Testis (tissue), 2 donors: ENCODE measurements at regions not wholly inside any gene's neighbourhood (a gene's known extent, or its start where the extent isn't known, plus 50 kb on each side); places are given as distances from the start of the nearest gene placed in this dataset.

Experiments
- DNase-seq: peaks from one replicate; pipeline ENCODE4 v3.0.0-alpha.2; 2019
- H3K27ac ChIP-seq, 2 donors: fragments of 200-600 bp; sonication (generic); one replicate each; pipeline ENCODE4 v1.5.1; 2019
- H3K27me3 ChIP-seq: fragments of 200-600 bp; sonication (generic); one replicate; pipeline ENCODE4 v1.5.1; 2019
- H3K36me3 ChIP-seq: fragments of 200-600 bp; sonication (generic); one replicate; pipeline ENCODE4 v1.5.1; 2017; ENCODE audit warnings: low read depth; ENCODE audit errors: missing control alignments
- H3K4me1 ChIP-seq: fragments of 200-600 bp; sonication (generic); one replicate; pipeline ENCODE4 v1.5.1; 2019
- H3K4me3 ChIP-seq, 2 donors: fragments of 200-600 bp; sonication (generic); one replicate each; pipeline ENCODE4 v1.5.1; 2017 to 2019
- H3K9me3 ChIP-seq: fragments of 200-600 bp; sonication (generic); one replicate; pipeline ENCODE4 v1.5.1; 2017
- POLR2A ChIP-seq: fragments of 450-650 bp; IDR thresholded peaks from one replicate; pipeline ENCODE4 v1.6.1; 2017; ENCODE audit warnings: antibody characterized with exemption, mild to moderate bottlenecking, moderate library complexity
- WGBS, 2 donors: methylation state at CpG; one replicate each; pipeline ENCODE4 v1.1.5; 2018; 5-methylcytosine and 5-hydroxymethylcytosine counted together
- intact Hi-C: fragments of 100-400 bp; cut with DNase I; formaldehyde crosslinking; loops from one replicate; pipeline ENCODE4 v1.15.1; 2023; ENCODE audit warnings: low total_unique reads
- TF ChIP-seq, protein P1 (sequence below), 3 experiments: fragments of 450-650 bp in 2 of 3; fragments of 200-600 bp in 1 of 3; sonication (generic) in 1 of 3; IDR thresholded peaks; one replicate each; pipeline ENCODE4 v1.5.1; 2016 to 2019; ENCODE audit warnings: antibody characterized with exemption in 3 of 3, mild to moderate bottlenecking in 2 of 3, moderate library complexity in 1 of 3

GRCh38 chr7:18353339-18353738 is 142.2 kb upstream of the HDAC9 start:
- Histone ChIP-seq H3K9me3 (no peaks in the 10 kb centered on the region), H3K4me3 (no peak overlapping the region), H3K4me1 (no peaks in the 10 kb centered on the region), H3K36me3 (no peaks in the 10 kb centered on the region), H3K27me3 (no peaks in the 10 kb centered on the region), H3K27ac (no peak overlapping the region)
- DNase-seq, result no peak
- intact Hi-C loops, result loop anchor here (10.0 kb wide), 1 partner anchor 221 kb away; no protein-coding TSS in a partner anchor
- no peak for TF ChIP-seq POLR2A
- TF ChIP-seq, protein P1, sequence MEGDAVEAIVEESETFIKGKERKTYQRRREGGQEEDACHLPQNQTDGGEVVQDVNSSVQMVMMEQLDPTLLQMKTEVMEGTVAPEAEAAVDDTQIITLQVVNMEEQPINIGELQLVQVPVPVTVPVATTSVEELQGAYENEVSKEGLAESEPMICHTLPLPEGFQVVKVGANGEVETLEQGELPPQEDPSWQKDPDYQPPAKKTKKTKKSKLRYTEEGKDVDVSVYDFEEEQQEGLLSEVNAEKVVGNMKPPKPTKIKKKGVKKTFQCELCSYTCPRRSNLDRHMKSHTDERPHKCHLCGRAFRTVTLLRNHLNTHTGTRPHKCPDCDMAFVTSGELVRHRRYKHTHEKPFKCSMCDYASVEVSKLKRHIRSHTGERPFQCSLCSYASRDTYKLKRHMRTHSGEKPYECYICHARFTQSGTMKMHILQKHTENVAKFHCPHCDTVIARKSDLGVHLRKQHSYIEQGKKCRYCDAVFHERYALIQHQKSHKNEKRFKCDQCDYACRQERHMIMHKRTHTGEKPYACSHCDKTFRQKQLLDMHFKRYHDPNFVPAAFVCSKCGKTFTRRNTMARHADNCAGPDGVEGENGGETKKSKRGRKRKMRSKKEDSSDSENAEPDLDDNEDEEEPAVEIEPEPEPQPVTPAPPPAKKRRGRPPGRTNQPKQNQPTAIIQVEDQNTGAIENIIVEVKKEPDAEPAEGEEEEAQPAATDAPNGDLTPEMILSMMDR (IDR thresholded peaks at IDR 0.05), result no peak
- 83 to 95% methylated on average over 3 of the region's 3 CpGs for WGBS, 2 donors

- Histone ChIP-seq H3K27me3 (no peaks in the 10 kb centered on the region), H3K4me3 (no peak overlapping the region), H3K36me3 (no peaks in the 10 kb centered on the region), H3K4me1 (no peaks in the 10 kb centered on the region), H3K27ac (no peak overlapping the region), H3K9me3 (no peaks in the 10 kb centered on the region)
- no peak for TF ChIP-seq POLR2A
- TF ChIP-seq, protein P1 (IDR thresholded peaks at IDR 0.05), result no peak
- 81 to 86% methylated on average over 6 of the region's 6 CpGs for WGBS, 2 donors
- intact Hi-C loops, result loop anchor here (10.0 kb wide), 1 partner anchor 220 kb away; no protein-coding TSS in a partner anchor
- no peak for DNase-seq
These were observed 141.2 kb upstream of the HDAC9 start for GRCh38 chr7:18354108-18355085.

DNA sequence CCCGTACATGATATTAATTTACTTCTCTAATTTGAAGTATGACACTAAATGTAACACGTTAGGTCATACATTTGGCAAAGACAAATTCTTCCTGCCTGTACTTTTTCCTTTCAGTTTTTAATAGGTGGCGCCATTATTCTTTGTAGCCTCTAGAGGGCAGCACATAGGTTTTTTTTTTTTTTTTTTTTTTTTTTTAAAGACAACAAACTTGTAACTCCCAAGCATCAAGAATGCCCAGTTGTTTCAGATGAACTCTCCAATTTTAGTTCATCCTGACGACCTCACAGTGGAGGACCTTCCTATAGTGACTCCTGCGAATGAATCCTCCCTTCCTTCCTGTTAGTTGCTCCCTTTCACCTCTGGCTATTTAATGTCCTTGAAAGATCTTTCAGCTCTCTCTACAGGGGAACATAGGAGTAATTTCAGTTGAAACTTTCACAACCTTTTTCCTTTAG is 139.3 kb upstream of the HDAC9 start:
- no peak overlapping the region for H3K4me3 ChIP-seq
- H3K27ac ChIP-seq, result no peak overlapping the region
- no peaks in the 10 kb centered on the region for H3K36me3 ChIP-seq
- intact Hi-C loops, result loop anchor here (10.0 kb wide), 1 partner anchor 219 kb away; no protein-coding TSS in a partner anchor
- H3K9me3 ChIP-seq, result no peaks in the 10 kb centered on the region
- TF ChIP-seq POLR2A, result no peak
- TF ChIP-seq, protein P1 (IDR thresholded peaks at IDR 0.05), result peak; percentile 14 to 74 (median 38)
- WGBS, 2 donors, result 14 to 19% methylated on average over 5 of the region's 5 CpGs
- no peaks in the 10 kb centered on the region for H3K27me3 ChIP-seq
- DNase-seq, result no peak
- no peaks in the 10 kb centered on the region for H3K4me1 ChIP-seq

- Histone ChIP-seq H3K27ac (no peak overlapping the region), H3K4me1 (no peaks in the 10 kb centered on the region), H3K9me3 (no peaks in the 10 kb centered on the region), H3K36me3 (no peaks in the 10 kb centered on the region), H3K27me3 (no peaks in the 10 kb centered on the region), H3K4me3 (no peak overlapping the region)
- 89 to 94% methylated on average over 1 of the region's 1 CpG for WGBS, 2 donors
- intact Hi-C loops, result loop anchor here (10.0 kb wide), 1 partner anchor 217 kb away; no protein-coding TSS in a partner anchor
- TF ChIP-seq, protein P1 (IDR thresholded peaks at IDR 0.05), result no peak
- TF ChIP-seq POLR2A, result no peak
- DNase-seq, result no peak
These were observed 137.9 kb upstream of the HDAC9 start for GRCh38 chr7:18357691-18358090.
